ENCODE measurements at regions not wholly inside any gene's neighbourhood (a gene's known extent, or its start where the extent isn't known, plus 50 kb on each side); places are given as distances from the start of the nearest gene placed in this dataset.

GRCh38 chr9:659286-659685 lies 182.2 kb upstream of the DMRT1 start:
- no peak for TF ChIP-seq CTCF (IDR thresholded peaks at IDR 0.05)
- Histone ChIP-seq H3K36me3 (no peaks in the 10 kb centered on the region), H3K4me1 (peaks cover 35% of the 10 kb centered on the region), H3K27me3 (ENCODE audit: low read depth) (no peaks in the 10 kb centered on the region), H3K4me3 (no peak overlapping the region), H3K9me3 (no peaks in the 10 kb centered on the region), H3K27ac (no peak overlapping the region)
- ATAC-seq (no peak), DNase-seq (no peak)
- intact Hi-C loops (cut with DNase I) = no loop called here

GRCh38 chr9:660227-660626 lies 181.3 kb upstream of the DMRT1 start:
- intact Hi-C loops (cut with DNase I) = no loop called here
- Histone ChIP-seq H3K27me3 (ENCODE audit: low read depth) (no peaks in the 10 kb centered on the region), H3K36me3 (no peaks in the 10 kb centered on the region), H3K4me1 (peaks cover 27% of the 10 kb centered on the region), H3K27ac (no peak overlapping the region), H3K4me3 (no peak overlapping the region), H3K9me3 (no peaks in the 10 kb centered on the region)
- ATAC-seq (no peak), DNase-seq (no peak)
- no peak for TF ChIP-seq CTCF (IDR thresholded peaks at IDR 0.05)

GRCh38 chr9:663541-663940 lies 178.0 kb upstream of the DMRT1 start:
- TF ChIP-seq CTCF (IDR thresholded peaks at IDR 0.05) = no peak
- ATAC-seq (no peak), DNase-seq (no peak)
- no peak overlapping the region for H3K4me3 ChIP-seq
- no peaks in the 10 kb centered on the region for H3K36me3 ChIP-seq
- H3K27ac ChIP-seq = no peak overlapping the region
- intact Hi-C loops (cut with DNase I) = no loop called here
- no peaks in the 10 kb centered on the region for H3K9me3 ChIP-seq
- no peaks in the 10 kb centered on the region for H3K4me1 ChIP-seq
- H3K27me3 ChIP-seq (ENCODE audit: low read depth) = no peaks in the 10 kb centered on the region

GRCh38 chr9:665296-665695 lies 176.2 kb upstream of the DMRT1 start:
- intact Hi-C loops (cut with DNase I) = no loop called here
- Histone ChIP-seq H3K36me3 (no peaks in the 10 kb centered on the region), H3K27me3 (ENCODE audit: low read depth) (no peaks in the 10 kb centered on the region), H3K4me3 (no peak overlapping the region), H3K4me1 (no peaks in the 10 kb centered on the region), H3K9me3 (peaks cover 3% of the 10 kb centered on the region), H3K27ac (no peak overlapping the region)
- DNase-seq = no peak
- ATAC-seq = no peak
- TF ChIP-seq CTCF (IDR thresholded peaks at IDR 0.05) = no peak

GRCh38 chr9:671997-672396 lies 169.5 kb upstream of the DMRT1 start:
- no peak overlapping the region for H3K27ac ChIP-seq
- intact Hi-C loops (cut with DNase I) = no loop called here
- H3K9me3 ChIP-seq = peaks cover 3% of the 10 kb centered on the region
- TF ChIP-seq CTCF (IDR thresholded peaks at IDR 0.05) = no peak
- no peaks in the 10 kb centered on the region for H3K36me3 ChIP-seq
- DNase-seq (no peak), ATAC-seq (peak in 1 of 2 donors; percentile 84)
- H3K4me3 ChIP-seq = no peak overlapping the region
- no peaks in the 10 kb centered on the region for H3K27me3 ChIP-seq (ENCODE audit: low read depth)
- peaks cover 4% of the 10 kb centered on the region for H3K4me1 ChIP-seq

- H3K36me3 ChIP-seq = no peaks in the 10 kb centered on the region
- intact Hi-C loops (cut with DNase I) = no loop called here
- H3K9me3 ChIP-seq = peaks cover 3% of the 10 kb centered on the region
- H3K4me3 ChIP-seq = no peak overlapping the region
- no peak for ATAC-seq
- no peak for TF ChIP-seq CTCF (IDR thresholded peaks at IDR 0.05)
- no peak overlapping the region for H3K27ac ChIP-seq
- DNase-seq = no peak
- no peaks in the 10 kb centered on the region for H3K27me3 ChIP-seq (ENCODE audit: low read depth)
- peaks cover 7% of the 10 kb centered on the region for H3K4me1 ChIP-seq
These were observed 168.6 kb upstream of the DMRT1 start for GRCh38 chr9:672851-673250.

Measured in lower lobe of right lung (tissue), 2 donors.